ENCODE measurements at regions not wholly inside any gene's neighbourhood (a gene's known extent, or its start where the extent isn't known, plus 50 kb on each side); places are given as distances from the start of the nearest gene placed in this dataset.

DNA sequence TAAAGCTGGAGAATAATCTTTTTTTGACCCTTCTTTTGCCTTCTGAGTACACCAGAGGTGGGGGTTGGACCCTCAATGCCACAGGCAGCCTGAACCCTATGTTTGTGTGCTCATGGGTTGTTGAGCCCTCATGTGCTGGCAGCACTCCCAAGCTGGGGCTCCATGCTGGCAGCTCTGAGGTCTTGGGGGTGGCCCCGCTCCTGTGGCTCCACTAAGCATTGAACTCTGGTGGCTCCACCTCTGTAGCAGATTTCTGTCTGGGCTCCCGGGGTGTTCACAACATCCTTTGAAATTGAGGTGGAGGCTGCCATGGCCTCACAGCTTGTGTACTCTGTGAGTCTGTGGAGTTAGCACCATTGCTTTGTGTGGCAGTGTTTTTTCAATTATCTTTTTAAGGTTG lies 557.4 kb upstream of the SEL1L start:
- TF ChIP-seq MYC (IDR thresholded peaks at IDR 0.05; ENCODE audit: low read depth, low read length) (no peak), MAX (IDR thresholded peaks at IDR 0.05; ENCODE audit: low read depth, low read length) (no peak), POLR2A (IDR thresholded peaks at IDR 0.05; ENCODE audit: extremely low read depth, insufficient read length) (no peak)
- TF ChIP-seq, protein P1, sequence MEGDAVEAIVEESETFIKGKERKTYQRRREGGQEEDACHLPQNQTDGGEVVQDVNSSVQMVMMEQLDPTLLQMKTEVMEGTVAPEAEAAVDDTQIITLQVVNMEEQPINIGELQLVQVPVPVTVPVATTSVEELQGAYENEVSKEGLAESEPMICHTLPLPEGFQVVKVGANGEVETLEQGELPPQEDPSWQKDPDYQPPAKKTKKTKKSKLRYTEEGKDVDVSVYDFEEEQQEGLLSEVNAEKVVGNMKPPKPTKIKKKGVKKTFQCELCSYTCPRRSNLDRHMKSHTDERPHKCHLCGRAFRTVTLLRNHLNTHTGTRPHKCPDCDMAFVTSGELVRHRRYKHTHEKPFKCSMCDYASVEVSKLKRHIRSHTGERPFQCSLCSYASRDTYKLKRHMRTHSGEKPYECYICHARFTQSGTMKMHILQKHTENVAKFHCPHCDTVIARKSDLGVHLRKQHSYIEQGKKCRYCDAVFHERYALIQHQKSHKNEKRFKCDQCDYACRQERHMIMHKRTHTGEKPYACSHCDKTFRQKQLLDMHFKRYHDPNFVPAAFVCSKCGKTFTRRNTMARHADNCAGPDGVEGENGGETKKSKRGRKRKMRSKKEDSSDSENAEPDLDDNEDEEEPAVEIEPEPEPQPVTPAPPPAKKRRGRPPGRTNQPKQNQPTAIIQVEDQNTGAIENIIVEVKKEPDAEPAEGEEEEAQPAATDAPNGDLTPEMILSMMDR (IDR thresholded peaks at IDR 0.05; ENCODE audit: low read depth, low read length), result no peak
- no peak overlapping the region for H3K4me3 ChIP-seq (ENCODE audit: low read depth, low read length)
- DNase-seq (ENCODE audit: low read depth), result no peak

GRCh38 chr14:82094829-82095345 lies 561.2 kb upstream of the SEL1L start:
- no peak for TF ChIP-seq MAX (IDR thresholded peaks at IDR 0.05; ENCODE audit: low read depth, low read length)
- no peak for TF ChIP-seq POLR2A (IDR thresholded peaks at IDR 0.05; ENCODE audit: extremely low read depth, insufficient read length)
- TF ChIP-seq, protein P1 (IDR thresholded peaks at IDR 0.05; ENCODE audit: low read depth, low read length), result no peak
- TF ChIP-seq MYC (IDR thresholded peaks at IDR 0.05; ENCODE audit: low read depth, low read length), result no peak
- DNase-seq (ENCODE audit: low read depth), result no peak
- H3K4me3 ChIP-seq (ENCODE audit: low read depth, low read length), result no peak overlapping the region

DNA sequence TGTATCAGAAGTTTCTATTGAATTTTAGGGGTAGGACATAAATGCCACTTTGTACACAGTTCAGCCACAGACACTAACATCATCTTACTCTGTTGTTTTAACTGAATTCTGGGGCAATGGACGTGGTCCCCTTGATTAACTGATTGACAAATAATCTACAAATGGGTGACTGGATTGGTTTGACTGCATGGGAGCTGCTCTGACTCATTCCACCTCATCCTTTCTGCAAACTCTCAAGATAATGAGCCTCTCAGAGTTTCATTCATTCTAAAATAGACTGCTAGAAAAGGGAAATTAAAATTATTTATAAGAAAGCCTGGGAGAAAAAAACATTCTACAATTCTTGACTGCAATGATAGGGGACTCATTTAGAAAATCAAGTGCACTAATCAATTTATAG lies 570.4 kb upstream of the SEL1L start:
- DNase-seq (ENCODE audit: low read depth), result no peak
- no peak for TF ChIP-seq MYC (IDR thresholded peaks at IDR 0.05; ENCODE audit: low read depth, low read length)
- no peak overlapping the region for H3K4me3 ChIP-seq (ENCODE audit: low read depth, low read length)

DNA sequence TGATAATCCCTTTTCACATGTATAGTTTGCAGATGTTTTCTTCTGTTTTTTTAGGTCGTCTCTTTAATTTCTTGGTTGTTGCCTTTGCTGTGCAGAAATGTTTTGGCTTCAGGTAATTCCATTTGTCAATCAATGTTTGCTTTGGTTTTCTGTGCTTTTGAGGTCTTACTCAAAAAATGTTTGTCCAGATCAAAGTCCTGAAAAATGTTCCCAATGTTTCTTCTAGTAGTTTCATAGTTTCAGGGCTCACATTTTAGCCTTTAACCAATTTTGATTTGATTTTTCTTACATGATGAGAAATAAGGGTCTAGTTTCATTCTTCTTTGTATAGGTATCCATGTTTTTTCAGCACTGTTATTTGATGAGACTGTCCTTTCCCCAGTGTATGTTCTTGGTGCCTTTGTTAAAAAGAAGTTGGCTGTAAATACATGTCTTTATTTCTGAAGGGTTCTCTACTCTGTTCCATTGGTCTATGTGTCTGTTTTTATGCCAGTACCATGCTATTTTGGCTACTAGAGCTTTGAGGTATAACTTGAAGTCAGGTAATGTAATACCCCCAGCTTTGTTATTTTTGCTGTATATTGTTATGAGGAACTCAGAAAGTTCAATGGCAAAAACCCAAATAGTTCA lies 578.7 kb upstream of the SEL1L start:
- H3K4me3 ChIP-seq (ENCODE audit: low read depth, low read length), result no peak overlapping the region
- no peak for TF ChIP-seq POLR2A (IDR thresholded peaks at IDR 0.05; ENCODE audit: extremely low read depth, insufficient read length)
- no peak for TF ChIP-seq MAX (IDR thresholded peaks at IDR 0.05; ENCODE audit: low read depth, low read length)
- TF ChIP-seq MYC (IDR thresholded peaks at IDR 0.05; ENCODE audit: low read depth, low read length), result no peak
- TF ChIP-seq, protein P1 (IDR thresholded peaks at IDR 0.05; ENCODE audit: low read depth, low read length), result no peak

DNA sequence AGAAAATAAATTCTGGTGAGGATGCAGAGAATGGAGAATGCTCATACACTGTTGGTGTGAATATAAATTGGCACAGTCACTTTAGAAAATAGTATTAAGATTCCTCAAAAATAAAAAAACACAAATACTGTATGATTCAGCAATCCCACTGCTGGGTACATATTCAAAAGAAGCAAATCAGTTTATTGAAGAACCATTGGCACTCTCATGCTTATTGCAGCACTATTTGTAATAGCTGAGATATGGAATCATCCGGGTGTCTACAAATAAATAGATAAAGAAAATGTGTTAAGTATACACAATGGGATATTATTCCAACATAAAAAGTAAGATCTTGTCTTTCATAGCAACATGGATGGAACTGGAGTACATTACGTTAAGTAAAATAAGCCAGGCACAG lies 579.4 kb upstream of the SEL1L start:
- TF ChIP-seq, protein P1 (IDR thresholded peaks at IDR 0.05; ENCODE audit: low read depth, low read length), result no peak
- no peak for TF ChIP-seq MAX (IDR thresholded peaks at IDR 0.05; ENCODE audit: low read depth, low read length)
- TF ChIP-seq MYC (IDR thresholded peaks at IDR 0.05; ENCODE audit: low read depth, low read length), result no peak
- no peak for TF ChIP-seq POLR2A (IDR thresholded peaks at IDR 0.05; ENCODE audit: extremely low read depth, insufficient read length)
- no peak overlapping the region for H3K4me3 ChIP-seq (ENCODE audit: low read depth, low read length)
- no peak for DNase-seq (ENCODE audit: low read depth)

More for the DNA sequence above, 578.7 kb upstream of the SEL1L start:
- DNase-seq (ENCODE audit: low read depth), result no peak

GRCh38 chr14:82113710-82114109 lies 580.1 kb upstream of the SEL1L start:
- H3K4me3 ChIP-seq (ENCODE audit: low read depth, low read length), result no peak overlapping the region
- DNase-seq (ENCODE audit: low read depth), result no peak
- TF ChIP-seq MAX (IDR thresholded peaks at IDR 0.05; ENCODE audit: low read depth, low read length) (no peak), POLR2A (IDR thresholded peaks at IDR 0.05; ENCODE audit: extremely low read depth, insufficient read length) (no peak), MYC (IDR thresholded peaks at IDR 0.05; ENCODE audit: low read depth, low read length) (no peak)
- TF ChIP-seq, protein P1 (IDR thresholded peaks at IDR 0.05; ENCODE audit: low read depth, low read length), result no peak

Data from NB4 (cell line).